ENCODE measurements at regions not wholly inside any gene's neighbourhood (a gene's known extent, or its start where the extent isn't known, plus 50 kb on each side); places are given as distances from the start of the nearest gene placed in this dataset.
"Not testable (repeated sequence)": the region's sequence is repeated elsewhere in the genome, so short reads cannot be mapped to it uniquely, and the experiment has no call there.

DNA sequence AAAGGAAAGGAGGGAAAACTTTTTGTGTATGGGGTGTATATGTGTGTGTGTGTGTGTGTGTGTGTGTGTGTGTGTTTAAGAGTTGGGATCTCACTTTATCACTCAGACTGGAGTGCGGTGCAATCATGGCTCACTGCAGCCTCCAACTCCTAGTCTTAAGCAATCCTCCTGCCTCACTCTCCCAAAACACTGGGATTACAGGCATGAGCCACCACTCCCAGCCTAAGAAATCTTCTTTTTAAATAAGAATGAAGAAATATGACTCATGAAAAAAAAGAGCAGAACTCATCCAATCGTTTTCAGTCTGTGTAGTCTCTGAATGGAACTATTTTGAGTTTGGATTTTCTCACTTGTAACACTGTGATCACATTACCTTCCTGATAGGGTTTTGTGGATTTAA is 601.5 kb downstream of the ACTL7B start:
- Histone ChIP-seq H2AFZ (replicated peaks; ENCODE audit: low read length, poor library complexity) (no peak overlapping the region), H2AK5ac (ENCODE audit: low read depth, low read length) (no peak overlapping the region), H3K56ac (ENCODE audit: extremely low read depth, insufficient read depth, low read length) (no peak overlapping the region), H4K91ac (ENCODE audit: insufficient read depth, low read depth, low read length) (no peak overlapping the region), H3K27ac (ENCODE audit: insufficient read depth, low read length) (no peak overlapping the region), H3K23ac (ENCODE audit: low read depth, low read length) (no peak overlapping the region), H2BK20ac (ENCODE audit: low read depth, low read length) (no peak overlapping the region), H3K4me3 (ENCODE audit: insufficient read depth, low read depth, low read length) (no peak overlapping the region), H3K9ac (ENCODE audit: low read depth, low read length) (no peak overlapping the region), H2BK5ac (ENCODE audit: low read depth, low read length, poor library complexity, severe bottlenecking) (no peak overlapping the region), H3K27me3 (ENCODE audit: control insufficient read depth, insufficient read depth, low read length) (no peaks in the 10 kb centered on the region), H3K4ac (ENCODE audit: low read depth, low read length) (no peak overlapping the region), H3K4me1 (ENCODE audit: control insufficient read depth, insufficient read depth, low read length) (no peaks in the 10 kb centered on the region; the same call in 1 of the 2 replicates), H3K79me1 (ENCODE audit: low read depth in 1 of 2, low read length in 2 of 2) (no peaks in the 10 kb centered on the region), H4K20me1 (ENCODE audit: insufficient read depth, low read length) (no peaks in the 10 kb centered on the region), H3K14ac (replicated peaks; ENCODE audit: low read depth, low read length) (no peak overlapping the region), H4K5ac (ENCODE audit: low read depth, low read length) (no peak overlapping the region), H2BK15ac (ENCODE audit: low read depth, low read length) (no peak overlapping the region), H2BK120ac (ENCODE audit: low read depth, low read length) (no peak overlapping the region), H3K4me2 (ENCODE audit: low read depth, low read length) (no peak overlapping the region), H4K8ac (ENCODE audit: low read depth in 2 of 2, low read length in 2 of 2) (no peak overlapping the region), H3K36me3 (ENCODE audit: control insufficient read depth, insufficient read depth, low read length) (no peaks in the 10 kb centered on the region), H3K9me1 (ENCODE audit: insufficient read depth, low read length) (no peaks in the 10 kb centered on the region), H3K18ac (ENCODE audit: low read depth, low read length) (no peak overlapping the region), H2AK9ac (replicated peaks; ENCODE audit: low read depth, low read length, poor library complexity) (no peak overlapping the region), H3K9me3 (ENCODE audit: control insufficient read depth, insufficient read depth, low read length) (no peaks in the 10 kb centered on the region)
- in situ Hi-C loops (cut with MboI; ENCODE audit: low sequenced_read_pairs), result no loop called here
- ATAC-seq (ENCODE audit: low read depth) (peak; percentile 46), DNase-seq (peak; percentile 16)
- TF ChIP-seq CEBPB (IDR thresholded peaks at IDR 0.05; ENCODE audit: low read depth, low read length) (0 out of 2 replicates have a peak, but pooled peaks have one; percentile 14), NFE2L2 (IDR thresholded peaks at IDR 0.05; ENCODE audit: low read depth, low read length) (no peak)
- ChIA-PET CTCF (no interaction called here), POLR2A (ENCODE audit: unreplicated experiment) (no interaction called here)
- intact Hi-C loops (cut with micrococcal nuclease), result no loop called here
- no CpG with 5 or more reads among the region's 2 CpGs for WGBS, 2 experiments (ENCODE audit: extremely low coverage in 2 of 2, insufficient read length in 1 of 2)
- no TSS peak for BruUV-seq (replicated peaks)
- dilution Hi-C loops (cut with HindIII; ENCODE audit: low sequenced_read_pairs, unreplicated experiment), result no loop called here

DNA sequence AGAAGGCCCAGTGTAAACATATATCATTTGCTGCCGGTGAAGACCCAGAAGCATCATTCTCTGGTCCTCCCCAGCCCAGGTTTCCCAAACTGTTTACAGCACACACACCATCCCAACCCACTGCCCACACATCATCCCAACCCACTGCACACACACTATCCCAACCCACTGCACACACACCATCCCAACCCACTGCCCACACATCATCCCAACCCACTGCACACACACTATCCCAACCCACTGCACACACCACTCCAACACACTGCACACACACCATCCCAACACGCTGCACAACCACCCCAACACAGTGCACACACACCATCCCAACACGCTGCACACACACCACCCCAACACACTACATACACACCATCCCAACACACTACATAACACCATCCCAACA is 608.4 kb downstream of the ACTL7B start:
- POLR2A ChIA-PET (ENCODE audit: unreplicated experiment); H3K56ac ChIP-seq (ENCODE audit: extremely low read depth, insufficient read depth, low read length); H3K27me3 ChIP-seq (ENCODE audit: control insufficient read depth, insufficient read depth, low read length); H2BK120ac ChIP-seq (ENCODE audit: low read depth, low read length); H2AFZ ChIP-seq (replicated peaks; ENCODE audit: low read length, poor library complexity); H3K27ac ChIP-seq (ENCODE audit: insufficient read depth, low read length); H3K4me3 ChIP-seq (ENCODE audit: insufficient read depth, low read depth, low read length); in situ Hi-C loops (cut with MboI; ENCODE audit: low sequenced_read_pairs); DNase-seq; H3K36me3 ChIP-seq (ENCODE audit: control insufficient read depth, insufficient read depth, low read length); H3K4ac ChIP-seq (ENCODE audit: low read depth, low read length); H4K20me1 ChIP-seq (ENCODE audit: insufficient read depth, low read length); H3K4me2 ChIP-seq (ENCODE audit: low read depth, low read length); ATAC-seq (ENCODE audit: low read depth); dilution Hi-C loops (cut with HindIII; ENCODE audit: low sequenced_read_pairs, unreplicated experiment); intact Hi-C loops (cut with micrococcal nuclease); H3K9me3 ChIP-seq (ENCODE audit: control insufficient read depth, insufficient read depth, low read length); H2AK9ac ChIP-seq (replicated peaks; ENCODE audit: low read depth, low read length, poor library complexity); H3K18ac ChIP-seq (ENCODE audit: low read depth, low read length); H3K4me1 ChIP-seq (ENCODE audit: control insufficient read depth, insufficient read depth, low read length); H4K8ac ChIP-seq (ENCODE audit: low read depth in 2 of 2, low read length in 2 of 2); BruUV-seq (replicated peaks); H3K9me1 ChIP-seq (ENCODE audit: insufficient read depth, low read length); H3K23ac ChIP-seq (ENCODE audit: low read depth, low read length); H3K9ac ChIP-seq (ENCODE audit: low read depth, low read length); H4K91ac ChIP-seq (ENCODE audit: insufficient read depth, low read depth, low read length); CTCF ChIA-PET; H3K79me1 ChIP-seq (ENCODE audit: low read depth in 1 of 2, low read length in 2 of 2); H2BK15ac ChIP-seq (ENCODE audit: low read depth, low read length); H2BK20ac ChIP-seq (ENCODE audit: low read depth, low read length); H4K5ac ChIP-seq (ENCODE audit: low read depth, low read length): not testable (repeated sequence)
- peak overlapping the region; percentile 67; the same call in 1 of the 2 replicates for H2AK5ac ChIP-seq (ENCODE audit: low read depth, low read length)
- H3K14ac ChIP-seq (replicated peaks; ENCODE audit: low read depth, low read length), result 0 out of 2 replicates have a peak overlapping the region, but pooled peaks have one; percentile 66
- H2BK5ac ChIP-seq (ENCODE audit: low read depth, low read length, poor library complexity, severe bottlenecking), result peak overlapping the region; percentile 80
- 100% methylated on average over 1 of the region's 3 CpGs; no CpG with 5 or more reads in 1 of the 2 experiments for WGBS, 2 experiments (ENCODE audit: extremely low coverage in 2 of 2, insufficient read length in 1 of 2)
